ENCODE measurements at regions not wholly inside any gene's neighbourhood (a gene's known extent, or its start where the extent isn't known, plus 50 kb on each side); places are given as distances from the start of the nearest gene placed in this dataset.

DNA sequence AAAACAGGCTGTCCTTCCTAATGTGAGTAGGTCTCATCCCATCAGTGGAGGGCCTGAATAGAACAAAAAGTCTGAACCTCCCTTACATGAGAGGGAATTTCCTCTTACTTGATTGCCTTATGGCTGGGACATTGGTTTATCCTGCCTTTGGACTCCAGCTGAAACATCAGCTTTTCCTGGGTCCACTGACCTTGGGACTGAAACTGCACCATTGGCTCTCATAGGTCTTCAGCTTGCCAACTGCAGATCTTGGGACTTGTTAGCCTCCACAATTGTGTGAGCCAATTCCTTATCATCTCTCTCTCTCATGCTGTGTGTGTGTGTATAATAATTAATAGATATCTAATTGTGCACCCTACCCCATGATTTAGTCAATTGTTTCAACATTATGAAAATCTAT is 375.3 kb upstream of the DDI1 start:
- TF ChIP-seq POLR2A (IDR thresholded peaks at IDR 0.05; ENCODE audit: low read depth, low read length): no peak
- TF ChIP-seq, protein P1, sequence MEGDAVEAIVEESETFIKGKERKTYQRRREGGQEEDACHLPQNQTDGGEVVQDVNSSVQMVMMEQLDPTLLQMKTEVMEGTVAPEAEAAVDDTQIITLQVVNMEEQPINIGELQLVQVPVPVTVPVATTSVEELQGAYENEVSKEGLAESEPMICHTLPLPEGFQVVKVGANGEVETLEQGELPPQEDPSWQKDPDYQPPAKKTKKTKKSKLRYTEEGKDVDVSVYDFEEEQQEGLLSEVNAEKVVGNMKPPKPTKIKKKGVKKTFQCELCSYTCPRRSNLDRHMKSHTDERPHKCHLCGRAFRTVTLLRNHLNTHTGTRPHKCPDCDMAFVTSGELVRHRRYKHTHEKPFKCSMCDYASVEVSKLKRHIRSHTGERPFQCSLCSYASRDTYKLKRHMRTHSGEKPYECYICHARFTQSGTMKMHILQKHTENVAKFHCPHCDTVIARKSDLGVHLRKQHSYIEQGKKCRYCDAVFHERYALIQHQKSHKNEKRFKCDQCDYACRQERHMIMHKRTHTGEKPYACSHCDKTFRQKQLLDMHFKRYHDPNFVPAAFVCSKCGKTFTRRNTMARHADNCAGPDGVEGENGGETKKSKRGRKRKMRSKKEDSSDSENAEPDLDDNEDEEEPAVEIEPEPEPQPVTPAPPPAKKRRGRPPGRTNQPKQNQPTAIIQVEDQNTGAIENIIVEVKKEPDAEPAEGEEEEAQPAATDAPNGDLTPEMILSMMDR (IDR thresholded peaks at IDR 0.05; ENCODE audit: extremely low read depth in 1 of 2, insufficient read depth in 1 of 2, low read depth in 1 of 2, low read length in 2 of 2): no peak
